CD14-positive monocyte (primary cell): ENCODE measurements at regions not wholly inside any gene's neighbourhood (a gene's known extent, or its start where the extent isn't known, plus 50 kb on each side); places are given as distances from the start of the nearest gene placed in this dataset.

Source experiments
- DNase-seq, 3 donors: peaks; one replicate each; pipeline ENCODE4 v3.0.0-alpha.2; 2011 to 2022
- H2AFZ ChIP-seq: 2 replicates; pipeline ENCODE4 v1.6.0; 2012; ENCODE audit warnings: mild to moderate bottlenecking, low read depth, low read length, inconsistent platforms; ENCODE audit not compliant: insufficient read depth, poor library complexity, severe bottlenecking
- H3K27ac ChIP-seq, 2 donors: 1 replicate in 1 of 2; 2 replicates in 1 of 2; pipeline ENCODE4 v1.5.1; 2012 to 2013; ENCODE audit warnings: low read length in 2 of 2, control low read depth in 1 of 2, inconsistent platforms in 1 of 2, low read depth in 1 of 2, mild to moderate bottlenecking in 1 of 2
- H3K27me3 ChIP-seq, 2 donors: one replicate each; pipeline versions ENCODE4 v1.6.0 to v1.6.1; 2011 to 2013; ENCODE audit warnings: low read length in 2 of 2; ENCODE audit not compliant: control insufficient read depth in 2 of 2, insufficient read depth in 2 of 2
- H3K36me3 ChIP-seq, 2 donors: replicated peaks in 1 of 2; 1 replicate in 1 of 2; 2 replicates in 1 of 2; pipeline versions ENCODE4 v1.5.1 to v1.6.1; 2012 to 2013; ENCODE audit warnings: low read length in 2 of 2, control low read depth in 1 of 2, inconsistent platforms in 1 of 2, mild to moderate bottlenecking in 1 of 2; ENCODE audit not compliant: insufficient read depth in 2 of 2, control insufficient read depth in 1 of 2
- H3K4me1 ChIP-seq, 2 donors: 1 replicate in 1 of 2; 2 replicates in 1 of 2; pipeline versions ENCODE4 v1.5.1 to v1.6.1; 2012 to 2013; ENCODE audit warnings: low read length in 2 of 2, control low read depth in 1 of 2, inconsistent platforms in 1 of 2, mild to moderate bottlenecking in 1 of 2, moderate library complexity in 1 of 2; ENCODE audit not compliant: insufficient read depth in 2 of 2, control insufficient read depth in 1 of 2
- H3K4me2 ChIP-seq: replicated peaks from 2 replicates; pipeline ENCODE3; 2012; ENCODE audit warnings: low read length, moderate library complexity, mild to moderate bottlenecking; ENCODE audit not compliant: poor library complexity, severe bottlenecking; ENCODE audit errors: extremely low read depth
- H3K4me3 ChIP-seq, 3 experiments: fragments of 200-600 bp in 1 of 3; sonication (generic) in 1 of 3; replicated peaks in 1 of 3; 1 replicate in 2 of 3; 2 replicates in 1 of 3; pipeline ENCODE4 v1.5.1; 2011 to 2013; ENCODE audit warnings: low read length in 3 of 3, mild to moderate bottlenecking in 3 of 3, control low read depth in 2 of 3, low read depth in 2 of 3, inconsistent platforms in 1 of 3, moderate library complexity in 1 of 3
- H3K79me2 ChIP-seq: 2 replicates; pipeline ENCODE4 v1.6.0; 2012; ENCODE audit warnings: mild to moderate bottlenecking, control low read depth, inconsistent platforms, low read length, moderate library complexity; ENCODE audit not compliant: insufficient read depth
- H3K9ac ChIP-seq: 2 replicates; pipeline ENCODE4 v1.6.0; 2017; ENCODE audit warnings: low read length, mild to moderate bottlenecking; ENCODE audit not compliant: insufficient read depth, poor library complexity, severe bottlenecking
- H3K9me3 ChIP-seq, 2 donors: replicated peaks in 1 of 2; 1 replicate in 1 of 2; 2 replicates in 1 of 2; pipeline versions ENCODE4 v1.5.1 to v1.6.1; 2012 to 2013; ENCODE audit warnings: low read length in 2 of 2, control low read depth in 1 of 2; ENCODE audit not compliant: control insufficient read depth in 1 of 2, insufficient read depth in 1 of 2
- H4K20me1 ChIP-seq: 2 replicates; pipeline ENCODE4 v1.6.0; 2012; ENCODE audit warnings: mild to moderate bottlenecking, low read length, control low read depth, moderate library complexity; ENCODE audit not compliant: insufficient read depth
- H3K27ac Mint-ChIP-seq, 7 donors: one replicate each; pipeline ENCODE4 v1.8.0; 2020; ENCODE audit warnings: mild to moderate bottlenecking in 7 of 7, mixed read lengths in 7 of 7, moderate library complexity in 6 of 7, inconsistent platforms in 2 of 7
- H3K27me3 Mint-ChIP-seq, 3 donors: one replicate each; pipeline ENCODE4 v1.8.0; 2021 to 2022; ENCODE audit warnings: low read depth in 3 of 3, mild to moderate bottlenecking in 3 of 3, mixed read lengths in 3 of 3, moderate library complexity in 3 of 3, inconsistent platforms in 1 of 3
- H3K36me3 Mint-ChIP-seq, 2 donors: one replicate each; pipeline ENCODE4 v1.8.0; 2020; ENCODE audit warnings: mixed read lengths in 2 of 2, inconsistent platforms in 1 of 2, mild to moderate bottlenecking in 1 of 2
- H3K4me1 Mint-ChIP-seq: one replicate; pipeline ENCODE4 v1.8.0; 2020; ENCODE audit warnings: mild to moderate bottlenecking, mixed read lengths
- H3K4me3 Mint-ChIP-seq, 2 donors: one replicate each; pipeline ENCODE4 v1.8.0; 2020; ENCODE audit warnings: mild to moderate bottlenecking in 2 of 2, mixed read lengths in 2 of 2, moderate library complexity in 1 of 2
- H3K9me3 Mint-ChIP-seq, 7 donors: one replicate each; pipeline ENCODE4 v1.8.0; 2020 to 2022; ENCODE audit warnings: mixed read lengths in 7 of 7, mild to moderate bottlenecking in 6 of 7, moderate library complexity in 6 of 7, inconsistent platforms in 2 of 7
- CTCF ChIP-seq: fragments of 200-600 bp; IDR thresholded peaks from one replicate; pipeline ENCODE4 v1.8.0; 2022; ENCODE audit warnings: antibody characterized with exemption, mild to moderate bottlenecking
- WGBS: methylation state at CpG from one replicate; pipeline ENCODE4 v1.1.5; 2013; ENCODE audit warnings: missing lambda C conversion rate; ENCODE audit not compliant: insufficient coverage; 5-methylcytosine and 5-hydroxymethylcytosine counted together
- intact Hi-C, 2 donors: fragments of 100-400 bp; cut with micrococcal nuclease; formaldehyde crosslinking; loops; one replicate each; pipeline versions ENCODE4 v1.15.0 to v1.15.1; 2023

- no peak overlapping the region for H3K27ac Mint-ChIP-seq
- no peaks in the 10 kb centered on the region for H3K36me3 Mint-ChIP-seq
- intact Hi-C loops: no loop called here
- Histone ChIP-seq H3K4me1 (no peaks in the 10 kb centered on the region), H3K9me3 (peaks cover 0 to 2% of the 10 kb centered on the region in 2 donors), H2AFZ (no peak overlapping the region), H3K4me2 (no peak overlapping the region), H3K27ac (no peak overlapping the region), H4K20me1 (no peaks in the 10 kb centered on the region), H3K4me3 (no peak overlapping the region), H3K9ac (no peak overlapping the region), H3K27me3 (no peaks in the 10 kb centered on the region), H3K36me3 (no peaks in the 10 kb centered on the region), H3K79me2 (no peaks in the 10 kb centered on the region)
- peaks cover 0 to 3% (median 0%) of the 10 kb centered on the region in 7 donors for H3K9me3 Mint-ChIP-seq
- no peak for DNase-seq
- no peaks in the 10 kb centered on the region for H3K4me1 Mint-ChIP-seq
- H3K4me3 Mint-ChIP-seq: no peak overlapping the region
- peaks cover 0 to 2% (median 0%) of the 10 kb centered on the region in 3 donors for H3K27me3 Mint-ChIP-seq
- no peak for TF ChIP-seq CTCF
- no CpG with 5 or more reads among the region's 3 CpGs for WGBS
Measured at GRCh38 chr9:12584656-12585522, 108.3 kb upstream of the TYRP1 start.

GRCh38 chr9:12595400-12595799, 97.8 kb upstream of the TYRP1 start:
- no peak for TF ChIP-seq CTCF
- H4K20me1 ChIP-seq: no peaks in the 10 kb centered on the region
- H3K4me3 ChIP-seq: no peak overlapping the region
- no peak overlapping the region for H3K4me3 Mint-ChIP-seq
- no peak for DNase-seq
- H3K27ac Mint-ChIP-seq: no peak overlapping the region
- no peaks in the 10 kb centered on the region for H3K4me1 Mint-ChIP-seq
- H3K36me3 ChIP-seq: no peaks in the 10 kb centered on the region
- H3K9me3 ChIP-seq: no peaks in the 10 kb centered on the region
- H3K4me1 ChIP-seq: no peaks in the 10 kb centered on the region
- no peak overlapping the region for H3K27ac ChIP-seq
- H3K79me2 ChIP-seq: no peaks in the 10 kb centered on the region
- 83% methylated on average over 1 of the region's 3 CpGs for WGBS
- H3K9me3 Mint-ChIP-seq: peaks cover 0 to 3% (median 0%) of the 10 kb centered on the region in 7 donors
- intact Hi-C loops: no loop called here
- no peaks in the 10 kb centered on the region for H3K27me3 ChIP-seq
- H3K36me3 Mint-ChIP-seq: no peaks in the 10 kb centered on the region
- no peak overlapping the region for H3K9ac ChIP-seq
- no peaks in the 10 kb centered on the region for H3K27me3 Mint-ChIP-seq
- H2AFZ ChIP-seq: no peak overlapping the region
- H3K4me2 ChIP-seq: no peak overlapping the region
